HG02763 (cell line): ENCODE measurements at regions not wholly inside any gene's neighbourhood (a gene's known extent, or its start where the extent isn't known, plus 50 kb on each side); places are given as distances from the start of the nearest gene placed in this dataset.
"Not testable (repeated sequence)": the region's sequence is repeated elsewhere in the genome, so short reads cannot be mapped to it uniquely, and the experiment has no call there.

ENCODE experiments used
- ATAC-seq: cut with Tn5 transposase; IDR thresholded peaks from one replicate; pipeline ENCODE4 v1.9.1; 2021; ENCODE audit warnings: mild to moderate bottlenecking, moderate library complexity; ENCODE audit not compliant: unreplicated experiment

DNA sequence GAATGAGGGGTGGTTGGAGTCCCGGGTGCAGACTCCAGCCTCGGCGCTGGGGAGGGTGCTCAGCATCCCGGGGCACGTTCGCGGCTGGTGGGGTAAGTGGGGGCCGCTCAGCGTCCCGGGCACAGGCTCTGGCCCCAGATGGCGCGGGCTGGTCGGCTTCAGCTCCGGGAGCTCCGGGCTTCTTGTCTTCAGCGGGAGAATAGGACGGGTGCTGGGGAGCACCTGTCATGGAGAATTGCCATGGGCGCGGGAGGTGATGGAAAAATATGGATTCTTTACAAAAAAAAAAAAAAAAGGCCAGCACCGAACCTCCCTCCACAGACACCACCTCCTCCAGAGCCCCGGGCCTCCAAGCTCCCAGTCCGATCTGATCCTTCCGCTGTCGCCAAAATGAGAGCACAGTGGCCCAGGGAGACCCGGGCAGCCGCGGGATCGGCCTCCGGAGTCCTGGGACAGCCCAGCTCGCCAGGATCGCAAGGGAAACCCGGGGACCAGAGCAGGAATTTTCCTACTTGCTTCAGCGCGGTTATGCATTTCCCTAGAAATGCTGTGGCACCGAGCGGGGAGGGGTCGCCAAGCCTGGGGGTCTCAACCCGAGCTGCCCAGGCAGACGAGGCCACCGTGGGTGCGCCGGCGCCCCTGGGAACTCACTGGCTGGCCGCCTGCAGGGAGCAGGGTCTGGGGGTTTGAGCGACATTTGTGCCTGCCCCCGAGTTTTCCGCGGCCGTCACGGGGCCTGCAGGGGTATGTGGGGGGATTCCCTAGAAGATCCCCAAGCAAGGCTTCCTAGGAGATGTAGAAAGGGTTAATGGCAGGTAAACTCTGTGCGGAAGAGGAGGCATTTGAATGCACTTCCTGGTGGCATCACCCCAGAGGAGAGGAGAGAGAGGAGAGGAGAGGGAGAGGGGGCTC, 1336.9 kb downstream of the BRD1 start:
- ATAC-seq = no peak

DNA sequence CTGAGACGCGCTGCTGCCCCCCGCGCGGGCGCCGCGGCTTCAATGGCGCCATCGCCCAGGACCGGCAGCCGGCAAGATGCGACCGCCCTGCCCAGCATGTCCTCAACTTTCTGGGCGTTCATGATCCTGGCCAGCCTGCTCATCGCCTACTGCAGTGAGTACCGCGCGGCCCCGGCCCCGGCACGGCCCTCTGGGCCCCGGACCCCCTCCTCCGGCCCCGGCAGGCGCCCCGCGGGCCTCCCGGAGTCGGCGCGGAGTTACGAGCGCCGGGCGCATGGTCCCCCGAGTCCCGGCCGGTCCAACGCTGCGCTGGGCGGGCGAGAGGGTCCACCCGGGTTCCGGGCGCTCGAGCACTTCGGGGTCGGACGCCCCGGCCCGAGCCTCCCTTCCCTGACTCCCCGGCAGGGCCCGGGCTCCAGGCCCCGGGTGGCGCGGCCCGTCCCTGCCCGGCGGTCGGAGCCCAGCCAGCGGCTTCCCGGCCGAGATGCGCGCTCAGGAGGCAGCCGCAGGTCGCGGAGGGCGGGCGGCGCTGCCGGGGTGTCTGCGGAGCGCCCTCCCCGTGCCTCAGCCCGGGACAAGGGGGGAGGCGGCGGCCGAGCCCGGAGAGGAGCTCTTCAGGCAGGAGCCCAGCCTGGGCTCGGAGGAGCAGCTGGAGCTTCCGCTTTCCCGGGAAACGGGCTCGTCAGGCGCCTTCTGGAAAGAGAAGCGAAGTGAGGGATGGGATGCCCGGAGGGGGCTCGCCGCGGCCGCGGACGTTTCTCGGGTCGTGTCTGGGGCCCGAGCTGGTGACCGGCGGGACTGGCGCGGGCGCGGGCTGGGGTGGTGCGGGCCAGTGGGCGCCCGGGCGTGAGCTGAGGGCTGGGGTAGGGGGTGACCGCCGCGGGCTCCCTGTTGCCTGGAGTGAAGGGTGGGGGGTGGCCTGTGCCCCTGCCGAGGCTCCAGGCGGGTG, 1337.8 kb downstream of the BRD1 start:
- ATAC-seq = no peak

DNA sequence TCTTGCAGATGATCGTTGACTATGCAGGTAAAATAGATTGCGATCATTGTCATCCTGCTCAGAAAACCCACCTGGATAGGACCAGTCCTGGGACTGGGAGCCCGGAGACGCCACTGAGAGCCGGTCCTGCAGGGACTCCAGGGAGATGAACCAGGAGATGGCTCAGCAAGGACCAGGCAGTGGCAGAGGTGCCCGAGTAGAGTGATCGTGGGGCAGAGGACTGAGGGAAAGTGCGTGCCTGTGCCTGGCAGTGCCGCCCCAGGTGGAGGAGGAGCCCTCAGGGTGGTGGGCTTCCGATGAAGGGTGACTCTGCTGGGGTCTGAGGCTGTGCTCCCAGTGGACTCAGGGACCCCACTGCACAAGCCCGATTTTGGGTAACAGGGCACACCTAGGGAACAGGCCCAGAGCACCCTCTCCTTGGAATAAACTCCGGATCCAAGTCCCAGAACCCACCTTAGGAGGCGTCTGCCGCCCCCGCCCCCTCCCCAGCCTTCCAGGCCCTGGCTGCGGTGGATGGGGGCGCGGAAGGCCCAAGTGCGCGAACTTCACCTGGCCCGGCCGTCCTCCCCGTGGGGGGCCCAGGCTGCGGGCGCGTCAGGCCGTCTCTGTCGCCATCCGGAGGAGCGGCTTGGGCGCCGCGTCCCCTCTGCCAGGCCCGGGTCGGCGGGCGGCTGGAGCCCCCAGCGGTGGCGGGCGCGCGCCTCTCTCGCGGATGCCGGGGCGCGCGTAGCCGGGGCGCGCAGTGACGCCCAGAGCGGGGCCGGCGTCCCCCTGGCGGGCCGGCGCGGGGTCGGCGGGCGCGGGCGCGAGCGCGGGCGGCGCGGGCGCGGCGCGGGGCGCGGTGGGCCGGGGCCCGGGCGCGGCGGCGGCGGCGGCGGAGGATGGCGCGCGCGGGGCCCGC, 1338.8 kb downstream of the BRD1 start:
- no peak for ATAC-seq

DNA sequence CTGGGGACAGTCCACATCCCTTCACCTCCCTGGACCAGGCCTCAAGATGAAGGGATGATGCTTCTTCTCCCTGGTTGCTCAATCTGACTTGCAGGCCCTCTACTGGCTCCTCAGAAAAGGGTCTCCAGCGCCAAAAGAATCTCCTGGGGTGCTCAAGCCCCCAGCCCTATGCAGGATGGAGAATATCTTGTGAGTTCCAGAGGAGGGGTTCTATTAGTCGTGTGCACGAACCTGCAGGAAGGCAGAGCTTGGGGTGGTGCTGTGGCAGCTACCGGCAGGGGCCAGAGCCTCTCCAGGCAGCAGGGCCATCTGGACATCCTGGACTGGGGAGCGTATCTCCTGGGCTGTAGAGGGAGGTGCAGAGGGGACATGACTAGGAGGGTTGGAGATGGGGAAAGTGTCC, 1339.5 kb downstream of the BRD1 start:
- ATAC-seq = no peak

DNA sequence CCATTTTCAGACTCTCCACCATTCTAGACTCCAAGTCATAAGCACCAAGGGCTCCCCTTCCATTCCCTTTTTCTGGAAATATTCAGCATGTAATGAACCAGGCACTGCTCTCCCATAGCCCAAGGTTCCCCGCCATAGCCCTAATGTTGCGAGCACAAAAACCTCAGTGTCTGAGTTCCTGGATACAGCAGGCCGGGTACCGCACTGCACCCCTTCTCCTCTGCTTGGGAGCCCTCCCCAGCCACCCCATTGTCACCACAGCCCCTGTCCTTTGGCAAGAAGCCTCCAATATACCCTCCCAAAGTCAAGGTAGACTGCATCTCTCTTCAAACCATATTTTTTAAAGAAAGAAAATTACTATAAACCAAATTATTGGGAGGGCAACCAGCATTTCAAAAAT, 1341.1 kb downstream of the BRD1 start:
- ATAC-seq = no peak

DNA sequence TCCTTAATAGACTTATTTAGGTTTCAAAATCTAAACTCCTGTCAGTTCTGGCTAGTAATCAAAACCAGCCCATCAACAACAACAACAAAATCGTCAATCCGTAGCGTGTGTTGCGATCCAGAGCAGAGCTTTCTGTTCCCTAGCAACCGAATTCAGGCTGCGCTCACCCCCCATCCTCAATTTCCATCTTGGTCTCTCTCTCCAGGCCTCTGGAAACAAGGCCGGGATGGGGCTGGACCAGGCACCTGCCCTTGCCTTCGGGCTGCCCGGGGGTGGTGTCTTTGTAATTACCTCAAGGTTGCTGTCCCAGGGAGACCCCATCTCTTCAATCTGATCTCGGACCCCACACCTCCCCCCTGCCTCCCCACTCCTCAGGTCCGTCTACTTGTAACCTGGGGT, 1341.5 kb downstream of the BRD1 start:
- ATAC-seq = no peak

DNA sequence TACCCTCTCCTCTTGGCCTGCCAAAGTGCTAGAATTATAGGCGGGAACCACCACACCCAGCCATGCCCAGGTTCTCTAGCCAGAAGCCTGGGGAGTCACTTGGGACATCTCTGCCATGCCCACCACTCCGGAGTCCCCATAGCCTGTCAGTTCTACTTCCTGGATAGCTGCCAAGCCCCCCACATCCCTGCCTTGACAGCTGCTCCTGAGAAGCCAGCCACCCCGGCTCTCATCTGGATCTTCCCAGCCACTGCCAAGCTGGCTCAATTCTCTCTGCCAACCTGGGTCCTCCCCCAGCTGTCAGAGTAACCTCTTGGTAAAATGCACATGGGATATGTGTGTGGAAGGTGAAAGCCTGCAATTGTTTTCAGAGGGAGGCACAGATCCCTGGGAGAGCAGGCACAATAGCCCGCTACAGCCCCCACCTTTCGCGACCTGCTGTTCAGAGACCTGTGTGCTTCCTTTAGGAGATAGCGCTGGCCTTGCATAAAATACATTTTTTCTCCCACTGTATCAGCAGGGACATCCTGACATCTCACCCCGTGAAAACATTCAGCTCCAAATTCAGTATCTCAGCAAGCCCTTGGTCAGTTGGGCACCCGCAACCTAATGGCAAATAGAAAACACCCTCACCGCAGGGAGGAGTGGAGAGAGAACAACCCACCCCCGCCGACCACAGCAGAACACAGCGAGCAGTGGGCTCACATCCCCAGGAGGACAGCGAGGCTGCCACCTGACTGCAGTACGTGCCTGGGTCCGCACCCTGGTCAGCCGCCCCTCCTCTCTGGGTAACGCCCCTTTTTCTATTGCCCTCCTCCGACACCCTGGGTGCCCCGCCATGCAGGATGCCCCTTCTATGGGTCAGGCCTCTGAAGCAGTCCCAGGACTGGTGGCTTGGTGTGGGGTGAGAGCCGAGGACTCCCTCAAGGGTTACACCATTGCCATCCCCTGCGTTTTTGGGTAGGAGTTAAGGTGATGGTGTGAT, 1342.2 kb downstream of the BRD1 start:
- ATAC-seq = no peak

DNA sequence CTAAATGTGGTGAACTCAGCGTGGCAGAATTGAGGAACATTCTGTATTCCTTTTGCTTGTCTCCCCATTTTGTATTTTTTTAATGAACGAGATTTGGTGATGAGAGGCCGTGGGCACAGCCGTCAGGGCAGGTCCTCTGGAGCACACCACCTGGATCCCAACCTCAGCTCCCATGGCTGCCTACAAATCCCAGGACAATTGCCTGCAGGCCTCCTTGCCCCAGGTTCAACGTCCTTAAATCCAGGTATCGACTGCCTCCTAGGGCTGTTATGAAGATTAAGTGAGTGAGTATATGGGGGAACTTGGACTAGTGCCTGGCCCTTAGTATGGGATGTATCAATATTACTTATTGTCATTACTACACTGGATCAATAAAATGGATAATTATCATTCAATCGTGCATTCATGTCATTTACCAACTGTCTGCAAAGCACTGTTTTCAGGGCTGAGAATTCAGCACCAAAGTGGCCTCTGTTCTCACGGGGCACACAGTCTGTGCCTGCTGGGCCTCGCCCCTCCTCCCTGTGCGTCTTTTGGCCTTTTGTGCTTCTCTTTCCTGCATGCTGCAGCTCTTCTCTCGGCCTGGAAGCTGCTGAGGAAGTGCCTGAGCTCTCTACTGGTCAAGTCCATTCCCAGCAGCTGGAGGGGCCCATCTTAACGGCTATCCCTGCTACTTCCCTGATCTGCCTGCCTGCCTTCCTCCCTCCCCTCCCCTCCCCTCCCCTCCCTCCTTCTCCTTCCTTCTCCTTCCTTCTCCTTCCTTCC, 1343.7 kb downstream of the BRD1 start:
- no peak for ATAC-seq

DNA sequence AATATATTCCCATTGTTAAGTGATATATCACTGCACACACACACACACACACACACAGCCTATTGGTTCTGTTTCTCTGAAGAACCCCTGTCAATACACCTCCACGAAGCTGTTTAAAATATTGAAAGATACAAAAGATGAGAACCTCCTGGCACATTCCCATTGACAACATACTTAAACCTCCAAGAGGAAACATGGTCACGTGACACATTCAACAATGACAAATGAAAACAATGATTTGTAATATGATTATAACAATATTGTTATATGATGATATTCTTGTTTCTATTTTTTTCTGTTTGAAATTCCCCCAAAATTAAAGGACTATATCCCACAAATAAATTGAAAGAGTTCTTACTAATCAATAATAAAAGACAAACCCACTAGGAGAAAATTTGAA, 1344.9 kb downstream of the BRD1 start:
- ATAC-seq = no peak

DNA sequence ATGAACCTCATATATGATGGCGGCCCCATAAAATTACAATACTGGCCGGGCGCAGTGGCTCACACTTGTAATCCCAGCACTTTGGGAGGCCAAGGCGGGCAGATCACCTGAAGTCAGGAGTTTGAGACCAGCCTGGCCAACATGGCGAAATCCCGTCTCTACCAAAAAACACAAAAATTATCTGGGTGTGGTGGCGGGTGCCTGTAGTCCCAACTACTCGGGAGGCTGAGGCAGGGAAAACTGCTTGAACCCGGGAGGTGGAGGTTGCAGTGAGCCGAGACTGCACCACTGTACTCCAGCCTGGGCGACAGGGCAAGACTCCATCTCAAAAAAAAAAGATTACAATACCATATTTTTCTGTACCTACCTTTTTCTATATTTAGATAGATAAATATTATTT, 1345.5 kb downstream of the BRD1 start:
- not testable (repeated sequence) for ATAC-seq

DNA sequence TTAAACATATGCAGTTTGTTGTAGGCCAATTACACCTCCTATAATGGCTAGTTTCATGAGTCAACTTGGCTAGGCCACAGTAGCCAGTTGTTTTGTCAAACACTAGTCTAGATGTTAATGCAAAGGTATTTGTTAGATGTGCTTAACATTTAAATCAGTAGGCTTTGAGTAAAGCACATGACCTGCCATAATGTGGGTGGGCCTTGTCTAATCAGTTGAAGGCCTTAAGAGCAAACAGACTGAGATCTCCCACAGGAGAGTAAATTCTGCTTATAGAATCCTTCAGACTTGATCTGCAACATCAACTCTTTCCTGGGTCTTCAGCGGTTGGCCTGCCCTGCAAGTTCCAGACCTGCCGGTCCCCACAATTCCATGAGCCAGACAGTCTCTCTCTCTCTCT, 1345.9 kb downstream of the BRD1 start:
- no peak for ATAC-seq

DNA sequence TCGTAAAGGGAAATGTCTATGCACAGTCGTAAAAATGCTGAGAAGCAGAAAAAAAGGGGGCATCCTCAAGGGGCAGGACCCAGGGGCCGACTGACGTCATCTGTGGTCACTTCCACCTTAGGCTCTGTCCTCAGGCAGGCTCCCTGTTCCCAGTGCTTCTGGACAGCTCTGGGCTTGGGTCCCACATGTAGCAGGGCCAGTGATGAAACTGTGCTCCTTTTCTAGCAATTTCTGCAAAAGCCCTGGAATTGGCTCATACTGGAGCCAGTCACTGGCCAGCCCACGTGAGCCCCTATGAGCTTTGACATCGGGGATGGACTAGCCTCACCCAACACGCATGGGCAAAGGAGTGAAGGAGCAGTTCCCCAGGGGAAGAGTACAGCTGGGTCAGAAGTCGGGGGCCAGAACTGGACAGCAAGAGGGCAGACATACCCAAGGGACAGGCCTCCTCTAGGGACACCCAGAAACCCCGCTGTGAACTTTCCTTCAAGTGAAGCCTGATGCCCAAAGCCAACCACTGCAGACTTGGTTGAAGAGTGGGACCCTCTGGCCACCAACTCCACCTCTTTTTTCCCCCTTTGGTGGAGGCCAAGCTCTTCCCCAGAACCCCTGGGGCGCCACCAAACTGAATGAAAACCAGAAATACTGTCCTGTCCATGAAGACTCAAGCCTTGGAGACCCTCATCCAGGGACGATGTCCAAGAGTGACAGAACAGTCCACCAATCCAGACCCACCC, 1349.0 kb downstream of the BRD1 start:
- ATAC-seq = no peak

DNA sequence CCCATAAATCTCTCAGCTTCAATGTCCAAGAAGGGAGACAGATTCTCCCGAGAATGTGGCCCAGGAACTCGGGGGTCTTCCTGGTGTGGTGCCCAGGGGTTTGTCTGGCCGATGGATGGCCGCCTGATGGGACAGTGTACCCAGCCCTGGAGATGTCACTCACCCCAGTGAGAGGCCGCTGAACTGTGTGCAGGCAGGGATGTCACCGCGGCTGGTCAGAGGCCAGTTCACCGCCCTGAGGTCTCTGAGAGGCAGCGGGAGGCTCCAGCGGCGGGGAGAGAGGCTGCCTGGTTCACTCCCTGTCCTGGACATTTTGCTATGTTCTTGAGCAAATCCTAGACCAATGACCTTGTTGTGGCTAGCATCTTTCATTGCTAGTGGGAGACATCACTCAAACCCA, 1349.5 kb downstream of the BRD1 start:
- ATAC-seq = no peak

DNA sequence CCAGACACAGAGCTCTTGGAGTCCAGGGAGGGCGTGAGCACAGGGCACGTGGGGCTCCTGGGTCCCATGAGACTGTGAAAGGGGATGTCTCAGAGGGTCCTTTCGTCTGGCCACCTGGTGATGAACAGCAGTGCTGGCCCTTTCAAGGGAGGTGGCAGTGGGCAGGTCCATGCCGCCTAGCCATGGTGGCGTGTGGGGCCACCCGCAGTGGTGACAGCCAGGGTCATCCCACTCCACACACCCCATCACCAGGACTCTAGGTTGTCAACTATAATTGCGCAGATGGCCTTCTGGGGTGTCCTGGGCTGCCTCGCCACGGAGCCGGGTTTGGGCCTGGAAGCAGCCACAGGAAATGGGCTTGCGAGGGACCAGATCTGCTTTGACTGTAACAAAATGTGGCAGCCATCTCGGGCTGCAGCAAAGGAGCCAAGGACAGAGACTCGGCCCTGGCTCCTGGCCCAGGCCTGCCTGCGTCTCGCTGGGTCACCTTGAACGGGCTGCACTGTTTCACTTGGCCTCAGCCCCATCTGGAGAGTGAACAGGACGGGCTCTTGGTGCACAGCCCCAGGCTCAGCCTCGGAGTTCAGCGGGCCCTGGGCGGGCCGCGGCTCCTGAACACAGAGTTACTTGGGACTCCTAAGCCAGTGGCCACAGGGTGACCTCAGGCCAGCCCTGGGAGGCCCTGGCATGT, 1350.5 kb downstream of the BRD1 start:
- no peak for ATAC-seq

DNA sequence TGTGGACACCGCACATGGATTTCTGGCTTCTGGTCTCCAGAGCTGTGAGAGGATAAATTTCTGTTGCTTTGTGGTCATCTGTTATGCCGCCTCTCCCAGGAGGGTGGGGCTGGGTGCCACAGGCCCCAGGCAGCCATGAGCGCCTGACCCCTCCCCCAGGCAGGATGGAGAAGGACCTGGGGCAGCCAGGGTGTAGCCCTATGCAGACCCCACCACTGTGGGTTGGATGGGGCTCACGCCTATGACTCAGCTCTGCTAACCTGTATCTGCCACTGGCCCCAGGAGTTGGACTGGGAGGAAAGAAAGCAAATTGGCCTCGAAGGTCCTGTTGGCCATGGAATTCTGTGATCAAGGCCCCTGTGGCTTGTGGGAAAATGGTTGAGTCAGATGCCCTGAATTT, 1351.1 kb downstream of the BRD1 start:
- no peak for ATAC-seq

DNA sequence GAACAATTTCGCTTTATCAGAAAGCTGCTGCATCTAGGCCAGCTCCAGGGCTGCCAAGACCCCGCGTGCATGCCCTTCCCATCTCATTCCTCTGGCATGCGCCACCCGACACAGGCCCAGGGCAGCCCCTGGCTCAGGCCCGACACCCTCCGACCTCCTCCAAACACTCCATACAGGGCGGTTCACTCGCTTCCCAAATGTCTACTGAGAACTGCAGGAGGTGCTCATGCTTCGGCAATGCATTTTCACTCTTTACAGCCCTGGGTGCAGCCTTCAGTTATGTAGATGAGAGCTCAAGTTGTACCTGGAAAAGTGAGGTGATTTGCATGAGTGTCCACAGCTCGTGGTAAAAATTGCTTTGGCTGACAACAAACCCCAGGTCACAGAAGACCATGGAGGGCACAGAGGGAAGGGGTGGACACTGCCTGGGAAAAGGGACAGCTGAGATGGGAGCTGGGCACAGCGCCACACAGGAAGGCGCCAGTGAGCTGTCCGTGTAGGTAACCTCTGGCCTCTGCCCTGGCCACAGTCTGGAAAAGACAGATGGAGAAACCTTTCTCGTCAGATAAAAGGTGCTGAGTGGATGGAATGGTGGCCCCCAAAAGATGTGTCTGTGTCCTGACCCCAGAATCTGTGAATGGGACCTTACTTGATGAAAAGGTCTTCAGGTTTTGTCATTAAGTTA, 1351.9 kb downstream of the BRD1 start:
- ATAC-seq = no peak

DNA sequence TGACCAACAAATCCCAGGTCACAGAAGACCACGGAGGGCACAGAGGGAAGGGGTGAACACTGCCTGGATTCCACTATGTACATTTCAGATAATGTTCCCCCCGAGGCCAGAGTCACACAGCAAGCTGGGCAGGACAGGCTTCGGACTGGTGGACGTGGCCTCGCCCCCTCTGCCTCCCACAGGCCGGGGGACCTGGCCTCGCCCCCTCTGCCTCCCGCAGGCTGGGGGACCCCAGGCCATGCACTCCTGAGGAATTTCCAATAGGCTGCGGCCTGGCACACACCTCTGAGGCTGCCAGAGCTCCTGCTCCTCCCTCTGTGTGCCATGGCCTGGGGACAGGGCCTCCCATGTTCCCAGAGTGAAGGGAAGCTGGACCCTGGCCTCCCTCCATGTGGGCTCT, 1352.8 kb downstream of the BRD1 start:
- no peak for ATAC-seq
